ENCODE measurements at regions not wholly inside any gene's neighbourhood (a gene's known extent, or its start where the extent isn't known, plus 50 kb on each side); places are given as distances from the start of the nearest gene placed in this dataset.
"Not testable (repeated sequence)": the region's sequence is repeated elsewhere in the genome, so short reads cannot be mapped to it uniquely, and the experiment has no call there.

GRCh38 chr15:93333796-93334195 is 244.8 kb upstream of the RGMA start:
- Histone ChIP-seq H3K27me3 (ENCODE audit: control insufficient read depth in 1 of 2, insufficient read depth in 2 of 2, low read length in 2 of 2) (no peaks in the 10 kb centered on the region), H3K4me1 (ENCODE audit: insufficient read depth, low read length) (peaks cover 18% of the 10 kb centered on the region), H3K36me3 (ENCODE audit: insufficient read depth, low read length) (no peaks in the 10 kb centered on the region), H3K27ac (ENCODE audit: low read depth, low read length) (no peak overlapping the region), H3K4me3 (ENCODE audit: low read depth in 1 of 2, low read length in 2 of 2) (no peak overlapping the region), H3K9ac (ENCODE audit: low read length) (no peak overlapping the region), H3K9me3 (ENCODE audit: low read length) (no peaks in the 10 kb centered on the region)

- H3K9me3 ChIP-seq (ENCODE audit: low read length); H3K36me3 ChIP-seq (ENCODE audit: insufficient read depth, low read length); H3K9ac ChIP-seq (ENCODE audit: low read length); H3K4me3 ChIP-seq (ENCODE audit: low read depth in 1 of 2, low read length in 2 of 2); H3K27ac ChIP-seq (ENCODE audit: low read depth, low read length); H3K27me3 ChIP-seq (ENCODE audit: control insufficient read depth in 1 of 2, insufficient read depth in 2 of 2, low read length in 2 of 2): not testable (repeated sequence)
- peaks cover 18% of the 10 kb centered on the region for H3K4me1 ChIP-seq (ENCODE audit: insufficient read depth, low read length)
These were observed 244.1 kb upstream of the RGMA start for GRCh38 chr15:93333126-93333525.

- Histone ChIP-seq H3K4me1 (ENCODE audit: insufficient read depth, low read length) (peaks cover 18% of the 10 kb centered on the region), H3K27me3 (ENCODE audit: control insufficient read depth in 1 of 2, insufficient read depth in 2 of 2, low read length in 2 of 2) (no peaks in the 10 kb centered on the region), H3K4me3 (ENCODE audit: low read depth in 1 of 2, low read length in 2 of 2) (no peak overlapping the region), H3K9ac (ENCODE audit: low read length) (no peak overlapping the region), H3K27ac (ENCODE audit: low read depth, low read length) (no peak overlapping the region), H3K36me3 (ENCODE audit: insufficient read depth, low read length) (no peaks in the 10 kb centered on the region), H3K9me3 (ENCODE audit: low read length) (no peaks in the 10 kb centered on the region)
These were observed 243.2 kb upstream of the RGMA start for GRCh38 chr15:93332168-93332553.

- no peaks in the 10 kb centered on the region for H3K27me3 ChIP-seq (ENCODE audit: control insufficient read depth in 1 of 2, insufficient read depth in 2 of 2, low read length in 2 of 2)
- H3K27ac ChIP-seq (ENCODE audit: low read depth, low read length): no peak overlapping the region
- H3K9me3 ChIP-seq (ENCODE audit: low read length): no peaks in the 10 kb centered on the region
- H3K4me3 ChIP-seq (ENCODE audit: low read depth in 1 of 2, low read length in 2 of 2): no peak overlapping the region
- no peak overlapping the region for H3K9ac ChIP-seq (ENCODE audit: low read length)
- H3K4me1 ChIP-seq (ENCODE audit: insufficient read depth, low read length): peaks cover 18% of the 10 kb centered on the region
- H3K36me3 ChIP-seq (ENCODE audit: insufficient read depth, low read length): no peaks in the 10 kb centered on the region
These were observed 242.6 kb upstream of the RGMA start for GRCh38 chr15:93331545-93332167.

GRCh38 chr15:93330912-93331544 is 242.0 kb upstream of the RGMA start:
- Histone ChIP-seq H3K36me3 (ENCODE audit: insufficient read depth, low read length) (no peaks in the 10 kb centered on the region), H3K9ac (ENCODE audit: low read length) (no peak overlapping the region), H3K27ac (ENCODE audit: low read depth, low read length) (no peak overlapping the region), H3K9me3 (ENCODE audit: low read length) (no peaks in the 10 kb centered on the region), H3K4me3 (ENCODE audit: low read depth in 1 of 2, low read length in 2 of 2) (no peak overlapping the region), H3K4me1 (ENCODE audit: insufficient read depth, low read length) (peaks cover 18% of the 10 kb centered on the region), H3K27me3 (ENCODE audit: control insufficient read depth in 1 of 2, insufficient read depth in 2 of 2, low read length in 2 of 2) (no peaks in the 10 kb centered on the region)

- Histone ChIP-seq H3K27ac (ENCODE audit: low read depth, low read length) (no peak overlapping the region), H3K4me3 (ENCODE audit: low read depth in 1 of 2, low read length in 2 of 2) (no peak overlapping the region), H3K9me3 (ENCODE audit: low read length) (no peaks in the 10 kb centered on the region), H3K36me3 (ENCODE audit: insufficient read depth, low read length) (no peaks in the 10 kb centered on the region), H3K9ac (ENCODE audit: low read length) (no peak overlapping the region), H3K4me1 (ENCODE audit: insufficient read depth, low read length) (peaks cover 15% of the 10 kb centered on the region), H3K27me3 (ENCODE audit: control insufficient read depth in 1 of 2, insufficient read depth in 2 of 2, low read length in 2 of 2) (no peaks in the 10 kb centered on the region)
These were observed 238.4 kb upstream of the RGMA start for GRCh38 chr15:93327364-93327763.

- Histone ChIP-seq H3K27me3 (ENCODE audit: control insufficient read depth in 1 of 2, insufficient read depth in 2 of 2, low read length in 2 of 2) (no peaks in the 10 kb centered on the region), H3K9me3 (ENCODE audit: low read length) (no peaks in the 10 kb centered on the region), H3K4me1 (ENCODE audit: insufficient read depth, low read length) (no peaks in the 10 kb centered on the region), H3K4me3 (ENCODE audit: low read depth in 1 of 2, low read length in 2 of 2) (no peak overlapping the region), H3K36me3 (ENCODE audit: insufficient read depth, low read length) (no peaks in the 10 kb centered on the region), H3K27ac (ENCODE audit: low read depth, low read length) (no peak overlapping the region), H3K9ac (ENCODE audit: low read length) (no peak overlapping the region)
These were observed 235.4 kb upstream of the RGMA start for GRCh38 chr15:93324186-93324975.

GRCh38 chr15:93321881-93322282 is 232.9 kb upstream of the RGMA start:
- Histone ChIP-seq H3K4me1 (ENCODE audit: insufficient read depth, low read length) (no peaks in the 10 kb centered on the region), H3K27ac (ENCODE audit: low read depth, low read length) (no peak overlapping the region), H3K27me3 (ENCODE audit: control insufficient read depth in 1 of 2, insufficient read depth in 2 of 2, low read length in 2 of 2) (no peaks in the 10 kb centered on the region), H3K4me3 (ENCODE audit: low read depth in 1 of 2, low read length in 2 of 2) (no peak overlapping the region), H3K36me3 (ENCODE audit: insufficient read depth, low read length) (no peaks in the 10 kb centered on the region), H3K9ac (ENCODE audit: low read length) (no peak overlapping the region), H3K9me3 (ENCODE audit: low read length) (no peaks in the 10 kb centered on the region)

GRCh38 chr15:93319121-93319814 is 230.3 kb upstream of the RGMA start:
- H3K27ac ChIP-seq (ENCODE audit: low read depth, low read length): no peak overlapping the region
- H3K9ac ChIP-seq (ENCODE audit: low read length): no peak overlapping the region
- H3K4me3 ChIP-seq (ENCODE audit: low read depth in 1 of 2, low read length in 2 of 2): no peak overlapping the region
- no peaks in the 10 kb centered on the region for H3K9me3 ChIP-seq (ENCODE audit: low read length)
- H3K27me3 ChIP-seq (ENCODE audit: control insufficient read depth in 1 of 2, insufficient read depth in 2 of 2, low read length in 2 of 2): no peaks in the 10 kb centered on the region
- no peaks in the 10 kb centered on the region for H3K4me1 ChIP-seq (ENCODE audit: insufficient read depth, low read length)
- H3K36me3 ChIP-seq (ENCODE audit: insufficient read depth, low read length): no peaks in the 10 kb centered on the region

GRCh38 chr15:93317772-93318171 is 228.8 kb upstream of the RGMA start:
- Histone ChIP-seq H3K9ac (ENCODE audit: low read length) (no peak overlapping the region), H3K27me3 (ENCODE audit: control insufficient read depth in 1 of 2, insufficient read depth in 2 of 2, low read length in 2 of 2) (no peaks in the 10 kb centered on the region), H3K36me3 (ENCODE audit: insufficient read depth, low read length) (no peaks in the 10 kb centered on the region), H3K27ac (ENCODE audit: low read depth, low read length) (no peak overlapping the region), H3K4me3 (ENCODE audit: low read depth in 1 of 2, low read length in 2 of 2) (no peak overlapping the region), H3K9me3 (ENCODE audit: low read length) (no peaks in the 10 kb centered on the region), H3K4me1 (ENCODE audit: insufficient read depth, low read length) (no peaks in the 10 kb centered on the region)

- H3K27ac ChIP-seq (ENCODE audit: low read depth, low read length): no peak overlapping the region
- no peaks in the 10 kb centered on the region for H3K9me3 ChIP-seq (ENCODE audit: low read length)
- H3K27me3 ChIP-seq (ENCODE audit: control insufficient read depth in 1 of 2, insufficient read depth in 2 of 2, low read length in 2 of 2): no peaks in the 10 kb centered on the region
- H3K36me3 ChIP-seq (ENCODE audit: insufficient read depth, low read length): no peaks in the 10 kb centered on the region
- H3K4me1 ChIP-seq (ENCODE audit: insufficient read depth, low read length): no peaks in the 10 kb centered on the region
- H3K4me3 ChIP-seq (ENCODE audit: low read depth in 1 of 2, low read length in 2 of 2): no peak overlapping the region
- H3K9ac ChIP-seq (ENCODE audit: low read length): no peak overlapping the region
These were observed 225.2 kb upstream of the RGMA start for GRCh38 chr15:93314245-93314644.

All from muscle layer of colon (tissue), 2 donors.